HEK293 (cell line): ENCODE measurements at regions not wholly inside any gene's neighbourhood (a gene's known extent, or its start where the extent isn't known, plus 50 kb on each side); places are given as distances from the start of the nearest gene placed in this dataset.

Source experiments
- EGR2 ChIP-seq: fragments of 450-650 bp; formaldehyde crosslinking; IDR thresholded peaks from 2 replicates; pipeline ENCODE4 v1.5.1; 2016; ENCODE audit warnings: low read depth, missing biosample characterization, missing genetic modification characterization
- FEZF1 ChIP-seq: fragments of 450-650 bp; formaldehyde crosslinking; IDR thresholded peaks from 2 replicates; pipeline ENCODE4 v1.5.1; 2016; ENCODE audit warnings: missing biosample characterization, missing genetic modification characterization
- GLI2 ChIP-seq: fragments of 450-650 bp; formaldehyde crosslinking; IDR thresholded peaks from 2 replicates; pipeline ENCODE4; 2017; ENCODE audit warnings: missing biosample characterization, missing genetic modification characterization, low read depth, borderline replicate concordance
- HOXC10 ChIP-seq: sonication (generic); formaldehyde crosslinking; IDR thresholded peaks from 2 replicates; pipeline ENCODE4 v1.8.1; 2023; ENCODE audit warnings: mild to moderate bottlenecking, missing genetic modification reagents
- PRDM10 ChIP-seq: fragments of 450-650 bp; formaldehyde crosslinking; IDR thresholded peaks from 2 replicates; pipeline ENCODE4 v1.5.1; 2016; ENCODE audit warnings: missing biosample characterization, missing genetic modification characterization
- PRDM2 ChIP-seq: fragments of 450-650 bp; formaldehyde crosslinking; IDR thresholded peaks from 2 replicates; pipeline ENCODE4 v1.5.1; 2016; ENCODE audit warnings: missing biosample characterization, missing genetic modification characterization, borderline replicate concordance
- ZFP69B ChIP-seq: fragments of 450-650 bp; formaldehyde crosslinking; IDR thresholded peaks from 2 replicates; pipeline ENCODE4 v1.5.1; 2016; ENCODE audit warnings: missing biosample characterization, missing genetic modification characterization
- ZNF155 ChIP-seq: fragments of 450-650 bp; formaldehyde crosslinking; IDR thresholded peaks from 2 replicates; pipeline ENCODE4 v1.5.1; 2016; ENCODE audit warnings: missing biosample characterization, missing genetic modification characterization
- ZNF18 ChIP-seq: fragments of 450-650 bp; formaldehyde crosslinking; IDR thresholded peaks from 2 replicates; pipeline ENCODE4 v1.5.1; 2016; ENCODE audit warnings: missing biosample characterization, missing genetic modification characterization
- ZNF248 ChIP-seq: fragments of 450-650 bp; formaldehyde crosslinking; IDR thresholded peaks from 2 replicates; pipeline ENCODE4 v1.5.1; 2017; ENCODE audit warnings: missing biosample characterization, missing genetic modification characterization
- ZNF266 ChIP-seq: fragments of 450-650 bp; formaldehyde crosslinking; IDR thresholded peaks from 2 replicates; pipeline ENCODE4 v1.5.1; 2016; ENCODE audit warnings: missing biosample characterization, missing genetic modification characterization, low read depth
- ZNF433 ChIP-seq: fragments of 450-650 bp; formaldehyde crosslinking; IDR thresholded peaks from 2 replicates; pipeline ENCODE4 v1.5.1; 2016; ENCODE audit warnings: missing biosample characterization, missing genetic modification characterization, low read depth
- ZNF501 ChIP-seq: fragments of 450-650 bp; formaldehyde crosslinking; IDR thresholded peaks from 2 replicates; pipeline ENCODE4 v1.5.1; 2016; ENCODE audit warnings: missing biosample characterization, missing genetic modification characterization
- ZNF514 ChIP-seq: fragments of 450-650 bp; formaldehyde crosslinking; IDR thresholded peaks from 2 replicates; pipeline ENCODE4 v1.5.1; 2016; ENCODE audit warnings: missing biosample characterization, missing genetic modification characterization
- ZNF580 ChIP-seq: fragments of 450-650 bp; formaldehyde crosslinking; IDR thresholded peaks from 2 replicates; pipeline ENCODE4 v1.5.1; 2016; ENCODE audit warnings: missing biosample characterization, missing genetic modification characterization
- ZNF768 ChIP-seq: fragments of 450-650 bp; formaldehyde crosslinking; IDR thresholded peaks from 2 replicates; pipeline ENCODE4 v1.5.1; 2018; ENCODE audit warnings: missing biosample characterization, mild to moderate bottlenecking, missing genetic modification characterization
- ZSCAN4 ChIP-seq: fragments of 450-650 bp; formaldehyde crosslinking; IDR thresholded peaks from 2 replicates; pipeline ENCODE4 v1.5.1; 2017; ENCODE audit warnings: missing biosample characterization, missing genetic modification characterization
- ZXDB ChIP-seq: fragments of 450-650 bp; formaldehyde crosslinking; IDR thresholded peaks from 2 replicates; pipeline ENCODE4 v1.5.1; 2016; ENCODE audit warnings: missing biosample characterization, missing genetic modification characterization
- TF ChIP-seq, protein P1 (sequence below): fragments of 450-650 bp; formaldehyde crosslinking; IDR thresholded peaks from 2 replicates; pipeline ENCODE4 v1.5.1; 2016; ENCODE audit warnings: missing biosample characterization, missing genetic modification characterization
- TF ChIP-seq, protein P2 (sequence below): fragments of 450-650 bp; formaldehyde crosslinking; IDR thresholded peaks from 2 replicates; pipeline ENCODE4 v1.5.1; 2016; ENCODE audit warnings: missing biosample characterization, missing genetic modification characterization

DNA sequence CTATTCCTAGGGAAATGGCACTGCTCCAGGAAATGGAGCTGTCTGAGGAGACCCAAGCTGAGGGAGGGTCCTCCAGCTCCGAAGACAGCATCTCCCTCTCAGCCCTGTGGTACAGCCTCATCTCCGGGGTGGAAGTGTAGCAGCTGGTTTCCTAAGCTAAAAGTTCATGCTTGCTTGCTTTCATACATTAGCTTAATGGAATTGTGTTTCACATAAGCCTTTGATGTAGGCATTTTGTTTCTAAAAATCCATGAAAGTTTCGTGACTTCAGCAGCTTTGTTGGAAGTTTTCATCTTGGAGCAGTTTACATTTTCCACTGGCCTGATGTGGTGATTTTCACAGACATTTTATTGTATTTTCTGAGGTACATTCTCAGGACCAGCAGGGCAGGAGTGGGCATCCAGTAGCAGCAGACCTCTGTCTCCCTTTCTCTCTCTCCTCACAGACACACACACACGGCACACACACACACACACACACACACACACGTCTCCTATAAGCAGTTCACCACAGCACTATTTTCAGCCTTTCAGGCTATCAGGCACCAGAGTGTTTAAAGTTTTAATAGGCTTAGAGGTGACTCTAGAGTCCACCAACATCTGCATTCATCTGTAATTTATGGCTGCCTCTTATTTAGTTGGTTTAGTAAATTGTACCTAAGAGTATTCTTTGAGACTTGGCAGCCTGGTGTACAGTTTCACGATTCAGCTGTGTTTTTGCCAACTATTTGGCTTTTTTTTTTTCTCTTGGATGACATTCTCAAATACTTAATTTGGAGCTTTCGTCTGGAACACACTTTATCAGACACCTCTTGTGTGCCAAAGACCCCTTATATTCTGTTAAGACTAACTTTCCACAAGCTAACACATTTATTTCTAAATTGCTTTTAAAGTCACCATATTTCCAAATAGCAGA is 225.8 kb upstream of the SFRP2 start (continued):
- TF ChIP-seq PRDM10: peak; percentile 41; the same call in 1 of the 2 replicates
- TF ChIP-seq ZNF266 (tag by site-specific recombination): no peak
- TF ChIP-seq ZNF433 (tag by site-specific recombination): no peak
- peak; percentile 54; the same call in 1 of the 2 replicates for TF ChIP-seq ZNF580 (tag by site-specific recombination)
- TF ChIP-seq, protein P1, sequence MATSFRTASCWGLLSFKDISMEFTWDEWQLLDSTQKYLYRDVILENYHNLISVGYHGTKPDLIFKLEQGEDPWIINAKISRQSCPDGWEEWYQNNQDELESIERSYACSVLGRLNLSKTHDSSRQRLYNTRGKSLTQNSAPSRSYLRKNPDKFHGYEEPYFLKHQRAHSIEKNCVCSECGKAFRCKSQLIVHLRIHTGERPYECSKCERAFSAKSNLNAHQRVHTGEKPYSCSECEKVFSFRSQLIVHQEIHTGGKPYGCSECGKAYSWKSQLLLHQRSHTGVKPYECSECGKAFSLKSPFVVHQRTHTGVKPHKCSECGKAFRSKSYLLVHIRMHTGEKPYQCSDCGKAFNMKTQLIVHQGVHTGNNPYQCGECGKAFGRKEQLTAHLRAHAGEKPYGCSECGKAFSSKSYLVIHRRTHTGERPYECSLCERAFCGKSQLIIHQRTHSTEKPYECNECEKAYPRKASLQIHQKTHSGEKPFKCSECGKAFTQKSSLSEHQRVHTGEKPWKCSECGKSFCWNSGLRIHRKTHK: no peak
- peak; percentile 35; the same call in 1 of the 2 replicates for TF ChIP-seq FEZF1
- TF ChIP-seq HOXC10 (CRISPR knock-in tag): no peak
- TF ChIP-seq EGR2 (tag by site-specific recombination): no peak
- TF ChIP-seq GLI2: no peak
- TF ChIP-seq ZNF248 (tag by site-specific recombination): no peak
- no peak for TF ChIP-seq ZNF501 (tag by site-specific recombination)
- no peak for TF ChIP-seq ZNF155 (tag by site-specific recombination)
- no peak for TF ChIP-seq ZNF514 (tag by site-specific recombination)
- TF ChIP-seq, protein P2, sequence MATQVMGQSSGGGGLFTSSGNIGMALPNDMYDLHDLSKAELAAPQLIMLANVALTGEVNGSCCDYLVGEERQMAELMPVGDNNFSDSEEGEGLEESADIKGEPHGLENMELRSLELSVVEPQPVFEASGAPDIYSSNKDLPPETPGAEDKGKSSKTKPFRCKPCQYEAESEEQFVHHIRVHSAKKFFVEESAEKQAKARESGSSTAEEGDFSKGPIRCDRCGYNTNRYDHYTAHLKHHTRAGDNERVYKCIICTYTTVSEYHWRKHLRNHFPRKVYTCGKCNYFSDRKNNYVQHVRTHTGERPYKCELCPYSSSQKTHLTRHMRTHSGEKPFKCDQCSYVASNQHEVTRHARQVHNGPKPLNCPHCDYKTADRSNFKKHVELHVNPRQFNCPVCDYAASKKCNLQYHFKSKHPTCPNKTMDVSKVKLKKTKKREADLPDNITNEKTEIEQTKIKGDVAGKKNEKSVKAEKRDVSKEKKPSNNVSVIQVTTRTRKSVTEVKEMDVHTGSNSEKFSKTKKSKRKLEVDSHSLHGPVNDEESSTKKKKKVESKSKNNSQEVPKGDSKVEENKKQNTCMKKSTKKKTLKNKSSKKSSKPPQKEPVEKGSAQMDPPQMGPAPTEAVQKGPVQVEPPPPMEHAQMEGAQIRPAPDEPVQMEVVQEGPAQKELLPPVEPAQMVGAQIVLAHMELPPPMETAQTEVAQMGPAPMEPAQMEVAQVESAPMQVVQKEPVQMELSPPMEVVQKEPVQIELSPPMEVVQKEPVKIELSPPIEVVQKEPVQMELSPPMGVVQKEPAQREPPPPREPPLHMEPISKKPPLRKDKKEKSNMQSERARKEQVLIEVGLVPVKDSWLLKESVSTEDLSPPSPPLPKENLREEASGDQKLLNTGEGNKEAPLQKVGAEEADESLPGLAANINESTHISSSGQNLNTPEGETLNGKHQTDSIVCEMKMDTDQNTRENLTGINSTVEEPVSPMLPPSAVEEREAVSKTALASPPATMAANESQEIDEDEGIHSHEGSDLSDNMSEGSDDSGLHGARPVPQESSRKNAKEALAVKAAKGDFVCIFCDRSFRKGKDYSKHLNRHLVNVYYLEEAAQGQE: no peak
- peak; percentile 59; the same call in 1 of the 2 replicates for TF ChIP-seq ZSCAN4 (tag by site-specific recombination)
- no peak for TF ChIP-seq PRDM2 (tag by site-specific recombination)
- TF ChIP-seq ZNF768 (tag by site-specific recombination): no peak
- 0 out of 2 replicates have a peak, but pooled peaks have one; percentile 38 for TF ChIP-seq ZXDB (tag by site-specific recombination)
- TF ChIP-seq ZNF18 (tag by site-specific recombination): no peak
- no peak for TF ChIP-seq ZFP69B (tag by site-specific recombination)
